H7 (cell line): ENCODE measurements at regions not wholly inside any gene's neighbourhood (a gene's known extent, or its start where the extent isn't known, plus 50 kb on each side); places are given as distances from the start of the nearest gene placed in this dataset.
"Not testable (repeated sequence)": the region's sequence is repeated elsewhere in the genome, so short reads cannot be mapped to it uniquely, and the experiment has no call there.

Experiments
- DNase-seq: peaks from one replicate; pipeline ENCODE4 v3.0.0; 2012
- H3K27me3 ChIP-seq: 2 replicates; pipeline ENCODE4 v1.6.0; 2011; ENCODE audit warnings: mild to moderate bottlenecking, low read length; ENCODE audit not compliant: control insufficient read depth, insufficient read depth
- H3K36me3 ChIP-seq: replicated peaks from 2 replicates; pipeline ENCODE4 v1.5.1; 2011; ENCODE audit warnings: low read length; ENCODE audit not compliant: control insufficient read depth, insufficient read depth
- H3K4me3 ChIP-seq: 2 replicates; pipeline ENCODE4 v1.5.1; 2011; ENCODE audit warnings: low read depth, mild to moderate bottlenecking, control low read depth, low read length, moderate library complexity; ENCODE audit not compliant: insufficient read depth

DNA sequence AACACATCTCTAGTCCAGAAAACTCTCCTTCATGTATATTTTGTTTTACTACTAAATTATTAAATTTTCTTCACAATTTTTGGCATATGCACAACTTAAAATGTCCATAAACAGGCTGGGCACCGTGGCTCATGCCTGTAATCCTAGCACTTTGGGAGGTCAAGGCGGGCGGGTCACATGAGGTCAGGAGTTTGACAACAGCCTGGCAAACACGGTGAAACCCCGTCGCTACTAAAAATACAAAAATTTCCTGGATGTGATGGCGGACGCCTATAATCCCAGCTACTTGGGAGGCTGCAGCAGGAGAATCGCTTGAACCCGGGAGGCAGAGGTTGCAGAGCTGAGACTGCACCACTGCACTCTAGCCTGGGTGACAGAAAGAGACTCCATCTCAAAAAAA, 739.9 kb upstream of the LRRTM4 start:
- not testable (repeated sequence) for H3K4me3 ChIP-seq, H3K27me3 ChIP-seq, DNase-seq, H3K36me3 ChIP-seq

DNA sequence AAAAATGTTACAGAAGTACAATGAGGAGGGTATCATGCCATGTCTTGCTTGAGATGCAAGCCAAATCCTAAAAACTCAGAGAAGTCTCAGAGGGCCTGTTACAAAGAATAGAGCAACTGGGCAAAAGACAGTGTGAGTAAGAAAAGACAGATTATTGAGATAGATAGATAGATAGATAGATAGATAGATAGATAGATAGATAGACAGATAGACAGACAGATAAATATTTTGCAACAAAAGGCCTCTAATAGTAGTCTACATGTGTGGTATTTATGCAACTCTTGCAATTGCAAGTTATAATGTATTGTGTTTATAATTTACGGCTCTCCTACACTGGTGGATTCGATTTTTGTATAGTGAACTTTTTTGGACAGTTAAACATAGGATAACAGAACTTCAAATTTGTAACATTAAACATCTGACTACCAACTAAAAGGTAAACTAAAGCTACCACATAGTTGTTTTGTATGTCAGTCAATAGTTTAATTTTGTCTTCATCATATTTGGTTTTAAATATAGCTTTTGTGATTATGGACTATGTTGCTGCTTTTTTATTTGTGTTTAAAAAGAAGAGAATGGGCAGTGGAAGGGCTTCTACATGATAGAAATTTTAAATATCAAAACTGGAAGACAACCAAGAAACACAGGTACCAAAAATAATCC, 740.7 kb upstream of the LRRTM4 start:
- H3K4me3 ChIP-seq, result no peak overlapping the region
- DNase-seq, result no peak
- H3K36me3 ChIP-seq, result no peaks in the 10 kb centered on the region
- H3K27me3 ChIP-seq, result no peaks in the 10 kb centered on the region

- Histone ChIP-seq H3K27me3 (no peaks in the 10 kb centered on the region), H3K4me3 (no peak overlapping the region), H3K36me3 (no peaks in the 10 kb centered on the region)
- DNase-seq, result no peak
Observed at GRCh38 chr2:78263571-78263970, 741.4 kb upstream of the LRRTM4 start.

GRCh38 chr2:78264130-78264529, 742.0 kb upstream of the LRRTM4 start:
- H3K4me3 ChIP-seq, result no peak overlapping the region
- H3K36me3 ChIP-seq, result no peaks in the 10 kb centered on the region
- H3K27me3 ChIP-seq, result no peaks in the 10 kb centered on the region
- no peak for DNase-seq

DNA sequence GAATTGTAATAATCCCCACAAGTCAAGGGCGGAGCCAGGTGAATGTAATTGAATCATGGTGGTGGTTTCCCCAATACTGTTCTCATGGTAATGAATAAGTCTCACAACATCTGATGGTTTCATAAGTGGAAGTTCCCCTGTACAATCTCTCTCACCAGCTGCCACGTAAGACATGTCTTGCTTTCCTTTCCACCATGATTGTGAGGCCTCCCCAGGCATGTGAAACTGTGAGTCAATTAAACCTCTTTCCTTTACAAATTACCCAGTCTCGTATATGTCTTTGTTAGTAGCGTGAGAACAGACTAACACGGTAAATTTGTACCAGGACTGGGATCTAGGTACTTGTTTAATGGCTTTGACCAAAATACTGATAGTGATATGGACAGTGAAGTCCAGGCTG, 744.3 kb upstream of the REG3G start:
- no peaks in the 10 kb centered on the region for H3K27me3 ChIP-seq
- no peak overlapping the region for H3K4me3 ChIP-seq
- no peaks in the 10 kb centered on the region for H3K36me3 ChIP-seq
- no peak for DNase-seq

- H3K4me3 ChIP-seq, result no peak overlapping the region
- no peaks in the 10 kb centered on the region for H3K27me3 ChIP-seq
- H3K36me3 ChIP-seq, result no peaks in the 10 kb centered on the region
- DNase-seq, result no peak
Observed at GRCh38 chr2:78290581-78291214, 734.8 kb upstream of the REG3G start.

- no peak overlapping the region for H3K4me3 ChIP-seq
- DNase-seq, result no peak
- no peaks in the 10 kb centered on the region for H3K27me3 ChIP-seq
- H3K36me3 ChIP-seq, result no peaks in the 10 kb centered on the region
Observed at GRCh38 chr2:78293768-78294167, 731.7 kb upstream of the REG3G start.

DNA sequence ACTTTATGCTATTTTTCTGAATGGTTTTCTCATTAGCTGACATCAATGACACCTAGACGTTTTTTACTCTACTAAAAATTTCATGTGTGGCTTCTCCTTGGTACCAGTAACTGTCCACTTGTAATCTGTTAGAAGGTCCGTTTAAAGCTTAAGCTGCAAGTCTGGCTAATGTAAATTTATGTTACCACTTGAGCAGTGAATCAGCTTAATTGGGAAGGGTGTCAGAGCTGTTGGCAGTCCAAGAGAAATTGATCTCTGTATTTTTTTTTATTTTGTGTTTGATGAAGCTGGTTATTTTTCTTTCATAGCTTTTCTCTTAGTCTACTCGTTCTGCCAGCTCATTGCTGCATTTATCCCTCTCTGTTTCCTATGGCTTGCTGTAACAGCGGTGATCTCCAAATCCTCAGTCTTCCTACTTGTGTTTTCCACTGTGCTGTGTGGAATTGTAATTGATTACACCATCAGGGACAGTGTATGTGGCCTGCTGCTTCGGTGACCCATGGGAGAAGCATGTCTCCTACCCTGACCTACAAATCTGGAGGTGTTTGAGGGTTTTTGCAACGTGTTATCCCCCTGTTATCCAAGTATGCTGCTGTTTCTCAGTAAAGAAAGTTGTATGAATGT, 724.2 kb upstream of the REG3G start:
- Histone ChIP-seq H3K4me3 (no peak overlapping the region), H3K27me3 (no peaks in the 10 kb centered on the region), H3K36me3 (no peaks in the 10 kb centered on the region)
- no peak for DNase-seq

DNA sequence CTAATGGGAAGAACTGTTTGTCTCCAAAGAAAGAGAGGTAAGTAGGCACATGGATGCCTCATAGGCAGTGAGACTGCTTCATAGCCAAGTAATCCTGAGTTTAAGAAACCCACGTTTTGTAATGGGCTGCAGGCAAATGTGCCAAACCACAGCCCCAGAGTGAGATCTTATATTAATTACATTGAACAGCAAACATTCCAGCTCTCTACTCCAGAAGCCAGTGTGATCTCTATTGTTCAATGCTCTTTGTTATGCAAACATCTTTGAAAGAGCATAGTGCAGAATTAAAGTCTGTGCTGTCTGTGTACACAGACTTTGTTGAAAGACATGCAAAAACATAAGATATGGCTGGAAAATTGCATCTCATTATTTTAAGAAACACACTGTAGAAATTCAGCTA, 720.8 kb upstream of the REG3G start:
- H3K27me3 ChIP-seq, result no peaks in the 10 kb centered on the region
- no peak for DNase-seq
- H3K4me3 ChIP-seq, result no peak overlapping the region
- H3K36me3 ChIP-seq, result no peaks in the 10 kb centered on the region

DNA sequence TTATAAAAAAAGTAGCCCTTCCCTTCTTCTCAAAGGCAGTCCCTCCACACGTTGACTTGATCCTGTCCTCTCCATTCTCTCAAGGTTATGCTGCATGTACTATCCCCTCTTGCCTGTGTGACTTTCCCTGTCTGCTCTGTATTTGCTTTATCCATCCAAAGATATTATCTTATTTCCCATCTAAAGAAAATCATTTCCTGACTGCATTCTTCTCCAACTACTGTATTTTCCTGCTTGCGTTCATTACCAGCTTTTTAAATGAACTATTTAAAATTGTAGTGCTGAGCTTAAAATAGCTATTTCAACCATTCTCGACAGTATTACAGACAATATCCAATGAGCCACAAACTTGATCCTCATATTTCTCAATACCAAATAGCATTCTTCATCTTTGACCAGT, 716.0 kb upstream of the REG3G start:
- H3K4me3 ChIP-seq, result no peak overlapping the region
- no peak for DNase-seq
- H3K36me3 ChIP-seq, result no peaks in the 10 kb centered on the region
- H3K27me3 ChIP-seq, result no peaks in the 10 kb centered on the region

- DNase-seq, result no peak
- Histone ChIP-seq H3K27me3 (no peaks in the 10 kb centered on the region), H3K36me3 (no peaks in the 10 kb centered on the region), H3K4me3 (no peak overlapping the region)
Observed at GRCh38 chr2:78315368-78315767, 710.1 kb upstream of the REG3G start.

GRCh38 chr2:78318275-78318674, 707.2 kb upstream of the REG3G start:
- H3K36me3 ChIP-seq, result no peaks in the 10 kb centered on the region
- no peaks in the 10 kb centered on the region for H3K27me3 ChIP-seq
- H3K4me3 ChIP-seq, result no peak overlapping the region
- no peak for DNase-seq

- Histone ChIP-seq H3K27me3 (no peaks in the 10 kb centered on the region), H3K36me3 (no peaks in the 10 kb centered on the region), H3K4me3 (no peak overlapping the region)
- DNase-seq, result no peak
Observed at GRCh38 chr2:78330193-78330592, 695.3 kb upstream of the REG3G start.

DNA sequence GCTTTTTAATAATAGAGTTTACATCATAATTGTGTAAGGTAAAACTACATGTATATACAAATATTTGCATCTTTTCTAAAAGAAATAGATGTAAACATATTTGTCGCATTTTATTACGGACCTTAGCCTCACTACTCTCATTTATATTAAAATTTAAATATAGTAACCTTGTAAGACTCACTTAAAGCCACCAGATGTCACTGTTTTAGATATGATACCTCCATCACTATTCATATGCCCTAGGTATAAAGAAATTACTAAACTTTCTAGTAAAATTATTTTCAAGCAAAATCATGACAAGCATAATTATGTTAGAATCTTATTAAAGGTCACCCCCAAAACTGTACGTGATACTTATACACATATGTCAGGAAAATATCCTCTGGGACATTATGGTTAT, 674.3 kb upstream of the REG3G start:
- H3K27me3 ChIP-seq, result no peaks in the 10 kb centered on the region
- no peaks in the 10 kb centered on the region for H3K36me3 ChIP-seq
- no peak for DNase-seq
- no peak overlapping the region for H3K4me3 ChIP-seq

DNA sequence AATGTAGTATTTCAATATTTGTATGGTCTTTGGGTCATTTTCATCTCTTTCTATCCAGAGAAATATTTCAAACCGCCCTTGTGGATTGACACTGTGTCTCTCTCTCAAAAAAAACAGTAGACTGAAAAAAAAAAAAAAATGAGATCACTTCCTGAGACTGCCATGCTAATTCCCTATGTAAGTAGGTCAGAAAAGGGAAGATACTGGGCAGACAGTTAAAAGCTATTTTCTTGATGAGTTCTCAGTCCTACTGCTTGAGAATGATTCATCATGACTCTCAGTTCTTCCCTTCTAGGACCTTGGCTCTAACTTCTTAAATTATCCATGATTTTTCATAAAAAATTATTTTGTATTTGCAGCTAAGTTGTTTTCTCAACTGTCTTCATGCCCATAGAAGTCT, 672.3 kb upstream of the REG3G start:
- H3K27me3 ChIP-seq, result no peaks in the 10 kb centered on the region
- no peaks in the 10 kb centered on the region for H3K36me3 ChIP-seq

More for the DNA sequence above, 672.3 kb upstream of the REG3G start:
- no peak overlapping the region for H3K4me3 ChIP-seq
- no peak for DNase-seq
